ENCODE measurements at regions not wholly inside any gene's neighbourhood (a gene's known extent, or its start where the extent isn't known, plus 50 kb on each side); places are given as distances from the start of the nearest gene placed in this dataset.
"Not testable (repeated sequence)": the region's sequence is repeated elsewhere in the genome, so short reads cannot be mapped to it uniquely, and the experiment has no call there.

DNA sequence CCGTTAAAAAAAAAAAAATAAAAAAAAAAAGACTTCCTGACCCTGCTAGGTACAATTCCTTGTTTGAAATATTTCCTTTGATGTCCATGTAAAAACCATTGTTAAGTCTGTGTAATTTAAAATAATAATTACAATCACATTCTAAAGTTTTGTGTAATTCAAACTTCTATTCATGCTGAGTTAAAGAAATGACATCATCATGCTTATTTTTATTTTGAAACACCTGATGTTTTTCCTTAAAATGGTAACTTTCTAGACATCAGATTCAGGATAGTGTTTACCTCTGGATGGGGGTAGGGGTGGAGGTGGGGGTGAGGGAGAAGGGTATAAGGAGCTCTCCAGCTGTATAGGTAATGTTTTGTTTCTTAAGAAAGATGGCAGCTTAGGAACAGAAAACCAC lies 92.8 kb downstream of the ADCYAP1 start:
- DNase-seq (ENCODE audit: low read depth), result no peak

DNA sequence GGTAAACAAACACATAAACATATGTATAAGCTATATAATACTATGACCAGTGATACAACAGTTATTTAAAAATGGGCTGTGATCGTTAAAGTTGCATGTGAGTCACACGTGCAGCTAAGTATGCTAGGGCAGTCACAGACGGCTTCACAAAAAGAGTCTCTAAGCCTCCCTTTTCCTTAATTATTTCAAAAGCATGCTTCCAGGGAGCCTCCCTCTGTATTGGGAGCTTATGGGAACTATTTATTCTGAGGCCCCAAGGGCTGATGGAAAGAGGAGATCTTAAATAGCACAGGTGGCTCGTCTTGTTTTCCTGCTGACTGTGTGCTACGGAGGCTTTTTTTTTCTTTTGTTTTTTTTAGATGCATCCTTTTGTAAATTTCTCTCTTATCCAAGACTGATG lies 94.3 kb downstream of the ADCYAP1 start:
- no peak for DNase-seq (ENCODE audit: low read depth)

DNA sequence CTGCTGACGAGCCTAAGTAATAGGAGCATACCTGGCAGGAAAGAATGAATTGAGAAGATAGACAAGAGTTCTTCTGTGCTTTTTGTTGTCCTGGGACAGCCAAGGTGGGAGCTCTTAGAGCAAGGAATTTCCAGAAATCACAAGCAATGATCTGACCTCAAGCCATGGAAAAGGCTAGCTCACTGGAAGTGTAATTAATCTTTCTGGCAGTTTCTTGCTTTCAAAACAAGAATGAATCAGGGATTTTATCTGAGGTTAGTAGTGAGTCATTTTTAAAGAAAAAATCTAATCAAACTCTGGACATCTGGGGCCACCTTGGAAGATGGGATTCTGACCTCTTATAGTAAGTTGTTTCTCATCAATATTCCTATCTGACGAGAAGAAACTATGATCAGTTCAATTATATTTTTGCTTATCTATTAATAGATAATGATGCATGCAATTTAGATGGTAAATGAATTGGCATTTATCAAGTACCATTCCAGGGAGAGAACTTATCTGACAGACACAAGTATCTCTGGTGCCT lies 98.0 kb downstream of the ADCYAP1 start:
- no peak for DNase-seq (ENCODE audit: low read depth)

DNA sequence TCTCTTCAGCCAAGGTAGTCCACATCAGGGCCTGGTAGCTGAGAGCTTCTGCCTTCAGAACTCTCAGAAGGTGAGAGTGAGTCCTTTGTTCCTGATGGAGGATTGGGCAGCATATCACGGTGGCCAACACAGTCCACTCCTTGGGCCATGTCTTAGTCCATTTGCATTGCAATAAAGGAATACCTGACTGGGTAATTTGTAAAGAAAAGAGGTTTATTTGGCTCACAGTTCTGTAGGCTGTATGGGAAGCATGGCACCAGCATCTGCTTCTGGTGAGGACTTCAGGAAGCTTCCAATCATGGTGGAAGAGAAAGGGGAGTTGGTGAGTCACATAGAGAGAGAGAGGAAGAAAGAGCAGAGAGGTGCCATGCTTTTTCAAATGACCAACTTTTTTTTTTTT lies 98.8 kb downstream of the ADCYAP1 start:
- DNase-seq (ENCODE audit: low read depth), result no peak

DNA sequence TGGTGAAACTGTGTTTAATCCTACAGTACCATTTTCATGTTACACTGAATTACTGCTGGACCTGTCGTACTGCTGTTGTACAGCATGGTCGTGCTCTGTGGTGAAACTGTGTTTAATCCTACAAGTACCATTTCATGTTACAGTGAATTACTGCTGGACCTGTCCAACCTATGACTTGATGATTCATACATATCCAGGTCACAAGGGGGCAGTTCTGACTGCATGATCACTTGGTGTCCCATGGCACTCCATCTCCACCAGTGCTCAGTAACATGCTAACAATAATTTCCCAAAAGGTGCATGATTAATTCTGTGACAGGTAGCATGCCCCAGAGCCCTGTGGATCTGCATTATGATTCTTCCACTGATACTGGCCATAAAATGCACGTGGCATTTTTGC lies 101.6 kb downstream of the ADCYAP1 start:
- no peak for DNase-seq (ENCODE audit: low read depth)

DNA sequence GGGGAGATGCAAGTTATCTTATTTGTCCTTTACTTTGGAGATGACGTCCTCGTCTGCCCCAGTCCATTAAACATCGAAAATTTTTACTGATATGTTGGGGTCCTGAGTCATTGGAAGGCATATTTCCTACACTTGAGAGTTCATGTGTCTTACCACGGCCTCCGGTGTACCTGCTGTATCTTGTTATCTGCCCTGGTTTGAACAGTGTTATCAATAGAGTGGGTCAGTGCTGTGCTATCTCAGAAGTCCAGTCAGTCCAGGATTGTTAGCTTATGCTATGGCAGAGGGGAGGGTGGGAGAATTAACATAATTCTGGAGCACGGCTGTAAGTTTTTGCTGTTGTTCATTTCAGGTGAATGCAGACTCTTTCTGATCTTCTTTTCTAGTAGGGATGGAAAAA lies 102.3 kb downstream of the ADCYAP1 start:
- DNase-seq (ENCODE audit: low read depth), result no peak

DNA sequence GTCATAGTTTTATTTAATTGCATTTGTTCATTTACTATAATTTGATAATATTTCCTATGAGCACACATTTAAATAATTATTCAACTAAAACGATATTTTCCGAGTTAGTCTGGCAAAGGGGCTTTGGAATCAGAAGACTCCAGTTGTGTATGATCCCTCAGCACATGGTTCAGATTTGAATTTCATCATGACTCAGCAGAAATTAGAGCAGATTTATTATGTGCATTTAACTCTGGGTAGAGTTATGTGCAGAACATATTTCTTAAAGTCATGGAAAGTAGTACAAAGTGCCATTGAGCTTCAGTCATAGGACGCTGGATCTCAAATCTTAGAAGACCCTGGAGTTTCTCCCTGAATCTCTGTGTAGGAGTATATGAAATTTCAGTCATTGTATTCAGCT lies 106.7 kb downstream of the ADCYAP1 start:
- DNase-seq (ENCODE audit: low read depth), result no peak

DNA sequence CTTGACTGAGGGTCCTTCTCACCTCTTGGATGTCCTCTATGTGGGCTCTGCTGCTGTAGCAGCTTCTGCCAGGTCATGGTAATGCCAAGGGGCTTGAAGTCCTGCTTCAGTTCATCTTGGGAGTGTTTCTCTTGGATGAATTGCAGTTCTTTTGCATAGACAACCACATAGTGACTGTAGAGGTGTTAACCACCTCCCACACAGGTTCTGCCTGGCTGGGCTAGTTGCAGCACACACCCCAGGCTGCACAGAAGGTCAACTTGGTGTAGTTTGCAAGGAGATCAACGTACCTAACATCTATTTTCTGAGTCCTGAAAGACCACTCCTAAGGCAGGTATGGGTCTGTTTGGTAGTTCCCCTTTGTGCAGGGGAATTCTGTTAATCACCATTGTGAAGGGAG lies 108.1 kb downstream of the ADCYAP1 start:
- no peak for DNase-seq (ENCODE audit: low read depth)

DNA sequence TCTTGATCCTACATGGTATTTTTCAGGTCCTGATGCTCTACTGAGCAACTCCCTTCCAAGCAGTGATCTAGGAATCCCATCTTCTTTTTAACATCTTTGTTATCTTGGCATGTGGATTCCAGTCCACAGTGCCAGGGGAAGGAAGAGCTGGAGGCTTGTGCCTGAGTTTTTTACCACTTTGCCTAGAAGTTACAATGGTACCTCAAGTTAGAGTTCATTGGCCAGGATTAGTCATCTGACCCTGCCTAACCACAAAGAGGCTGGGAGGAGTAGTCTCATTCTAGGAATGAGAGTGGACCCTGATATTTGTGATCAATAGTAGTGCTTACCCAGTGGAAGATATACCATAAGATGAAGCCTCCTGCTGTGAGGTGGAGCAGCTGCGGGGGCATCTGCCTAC lies 109.3 kb downstream of the ADCYAP1 start:
- no peak for DNase-seq (ENCODE audit: low read depth)

DNA sequence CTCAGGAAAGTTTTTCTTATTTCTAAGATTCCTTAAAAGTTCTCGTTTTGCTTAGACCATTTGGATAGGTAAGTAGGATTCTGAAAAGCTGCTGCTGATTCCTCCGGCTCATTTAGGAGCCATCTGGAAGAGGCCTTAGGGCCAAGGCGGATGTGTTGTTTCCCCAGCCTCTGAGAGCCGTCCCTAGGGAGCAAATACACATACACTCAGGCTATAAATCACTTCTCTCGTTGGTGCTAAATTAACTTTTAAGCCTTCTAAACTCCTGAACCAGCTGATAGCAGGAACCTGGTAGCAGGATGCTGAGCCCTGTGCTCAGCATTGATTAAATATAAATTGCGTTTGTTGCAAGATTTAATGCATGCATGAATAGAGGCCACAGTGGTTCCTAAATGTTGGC lies 109.8 kb downstream of the ADCYAP1 start:
- no peak for DNase-seq (ENCODE audit: low read depth)

DNA sequence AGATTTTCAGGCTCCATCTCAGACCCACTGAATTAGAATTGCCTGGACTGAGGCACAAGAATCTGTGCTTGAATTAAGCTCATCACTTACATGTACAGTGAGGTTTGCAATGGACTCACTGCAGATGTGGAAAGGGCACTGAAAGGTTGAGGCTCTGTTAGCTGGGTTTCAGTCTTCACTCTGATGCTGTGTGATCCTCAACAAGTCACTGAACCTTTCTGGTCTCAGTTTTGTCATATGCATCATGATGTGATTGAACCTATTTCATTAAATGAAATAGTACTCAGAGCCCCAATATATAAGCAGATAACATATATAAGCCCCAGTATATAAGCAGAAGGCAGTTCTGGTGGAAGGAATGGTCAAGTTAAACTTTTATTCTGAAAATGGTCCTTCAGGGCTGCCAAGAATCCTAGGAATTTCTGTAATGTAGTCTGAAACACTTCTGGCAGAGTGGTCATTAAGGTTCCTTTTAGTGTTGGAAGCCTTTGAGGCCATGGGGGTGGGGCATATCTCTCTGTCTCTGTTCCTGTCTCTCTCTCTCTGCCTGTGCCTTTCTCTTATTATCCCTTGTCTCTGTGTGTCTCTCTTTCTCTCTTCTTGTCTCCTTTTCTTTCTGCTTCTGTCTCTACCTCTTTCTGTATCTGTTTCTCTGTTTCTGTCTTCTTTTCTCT lies 110.4 kb downstream of the ADCYAP1 start:
- no peak for DNase-seq (ENCODE audit: low read depth)

DNA sequence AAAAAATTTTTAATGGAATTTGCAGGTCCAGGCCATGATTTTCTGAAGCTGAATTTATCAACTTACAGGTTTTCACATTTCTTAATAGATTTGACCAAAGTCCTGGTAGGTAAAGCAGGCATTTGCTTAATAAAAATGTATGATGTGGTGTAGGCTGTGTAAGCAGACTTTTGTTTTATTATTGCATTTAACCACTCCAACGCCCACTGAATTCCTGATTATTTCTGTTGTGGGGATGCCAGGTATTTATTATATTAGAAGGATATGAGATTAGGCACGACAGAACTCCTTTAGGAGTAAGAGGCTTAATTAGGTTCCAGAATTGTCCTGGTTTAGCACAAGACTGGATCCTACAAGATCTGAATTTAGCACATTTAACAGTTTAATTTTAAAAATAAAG lies 111.1 kb downstream of the ADCYAP1 start:
- no peak for DNase-seq (ENCODE audit: low read depth)

DNA sequence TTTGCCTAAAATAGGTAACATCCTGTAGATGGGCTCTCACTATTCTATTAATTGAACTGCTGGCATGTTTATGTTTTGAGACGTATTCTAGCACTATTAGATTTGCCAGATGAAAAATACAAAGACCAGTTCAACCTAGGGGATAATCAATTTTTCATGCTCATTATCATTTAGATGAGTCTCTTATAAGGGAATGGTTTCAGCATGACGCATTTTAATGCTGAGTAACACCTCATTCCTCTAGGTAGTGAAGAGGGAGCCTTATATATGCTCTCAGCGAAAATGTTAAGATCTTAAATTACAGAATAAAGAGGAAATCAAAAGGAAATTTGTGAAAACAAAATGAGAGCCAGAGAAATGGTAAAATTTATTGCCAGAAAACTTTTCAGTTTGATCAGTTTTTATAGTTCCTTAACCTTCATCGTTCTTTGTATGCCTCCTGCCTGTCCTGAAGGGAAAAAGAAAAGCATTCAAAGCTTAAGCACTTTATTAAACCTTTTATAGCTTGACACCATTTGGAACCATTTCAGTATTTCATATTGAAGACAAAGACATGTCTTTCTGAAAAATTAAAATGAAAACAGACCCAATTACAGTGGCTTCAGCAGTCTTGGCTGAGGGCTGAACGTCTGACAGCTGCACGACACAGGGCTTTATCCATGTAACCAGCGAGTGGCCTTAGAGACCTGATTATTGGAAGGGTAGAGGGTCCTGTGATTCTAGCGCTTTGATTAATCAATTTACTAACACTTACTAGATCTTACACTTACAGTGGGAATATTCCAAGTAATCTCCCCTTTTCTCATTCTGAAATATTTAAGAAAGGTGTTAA lies 112.8 kb downstream of the ADCYAP1 start:
- no peak for DNase-seq (ENCODE audit: low read depth)

DNA sequence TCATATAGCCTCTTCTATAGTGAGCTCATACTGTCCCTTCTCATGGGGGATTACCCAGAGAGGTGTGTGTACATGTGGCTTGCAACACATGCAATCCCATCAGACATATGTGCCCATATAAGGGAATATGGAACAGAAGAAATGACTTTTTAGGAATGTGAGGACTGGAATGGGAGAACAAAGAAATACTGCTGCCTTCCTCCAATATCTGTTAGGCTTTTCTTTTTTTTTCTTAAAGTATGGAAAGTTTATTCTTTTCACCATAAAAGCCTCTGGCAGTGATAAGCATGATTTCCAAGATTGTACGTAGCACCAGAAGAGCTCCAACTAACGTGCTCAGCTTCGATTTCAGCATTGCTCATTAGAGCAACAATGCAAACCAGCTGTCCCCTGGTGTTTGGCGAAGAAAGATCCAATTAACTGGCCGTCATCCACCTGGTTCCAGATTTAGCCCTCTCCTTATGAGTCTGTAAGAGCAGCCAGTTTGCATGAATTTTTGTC lies 113.6 kb downstream of the ADCYAP1 start:
- DNase-seq (ENCODE audit: low read depth), result no peak

DNA sequence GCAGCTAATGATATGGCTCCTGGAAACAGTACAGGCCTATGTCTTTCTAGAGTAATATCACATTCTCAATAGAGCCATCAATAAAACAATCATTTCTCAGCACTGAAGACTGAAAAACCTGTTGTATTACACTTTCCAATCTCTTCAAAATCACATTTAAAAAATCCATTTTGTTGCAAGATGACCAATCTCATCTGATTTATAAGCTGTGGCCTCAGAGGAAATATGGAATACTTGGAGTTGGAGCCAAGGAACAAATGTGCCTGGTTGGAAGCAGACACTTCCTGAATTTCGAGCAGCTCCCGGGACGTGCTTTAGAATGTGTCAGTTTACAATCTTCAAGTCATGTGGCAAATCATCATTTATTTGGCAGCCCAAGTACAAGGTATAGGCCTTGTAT lies 114.5 kb downstream of the ADCYAP1 start:
- DNase-seq (ENCODE audit: low read depth), result no peak

DNA sequence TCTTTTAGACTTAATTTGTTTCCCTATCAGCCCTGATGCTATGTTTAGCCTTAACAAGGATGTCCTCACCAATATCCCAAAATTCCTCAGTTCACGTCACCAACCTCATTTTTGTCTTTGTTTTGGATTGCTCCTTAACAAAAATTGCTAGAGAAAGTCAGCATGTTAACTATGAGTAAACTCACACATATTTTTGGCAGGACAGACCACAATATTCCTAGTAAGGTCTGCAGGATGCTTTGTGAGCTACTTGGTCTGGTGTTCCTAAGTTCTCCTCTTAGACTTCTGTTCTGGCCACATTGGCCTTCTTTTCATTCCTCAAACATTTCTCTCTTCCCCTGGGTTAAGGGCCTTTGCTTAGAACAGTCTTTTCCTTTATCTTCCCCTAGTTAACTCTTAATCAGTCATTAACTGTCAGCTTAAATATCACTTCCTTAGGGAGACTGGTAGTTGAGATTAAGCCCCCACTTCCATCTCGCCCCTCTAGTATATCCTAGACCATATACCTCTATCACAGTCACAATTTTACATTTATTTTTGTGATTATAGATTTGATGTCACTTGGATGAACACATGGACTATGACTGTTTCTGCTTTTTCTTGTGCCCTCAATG lies 116.2 kb downstream of the ADCYAP1 start:
- DNase-seq (ENCODE audit: low read depth), result no peak

DNA sequence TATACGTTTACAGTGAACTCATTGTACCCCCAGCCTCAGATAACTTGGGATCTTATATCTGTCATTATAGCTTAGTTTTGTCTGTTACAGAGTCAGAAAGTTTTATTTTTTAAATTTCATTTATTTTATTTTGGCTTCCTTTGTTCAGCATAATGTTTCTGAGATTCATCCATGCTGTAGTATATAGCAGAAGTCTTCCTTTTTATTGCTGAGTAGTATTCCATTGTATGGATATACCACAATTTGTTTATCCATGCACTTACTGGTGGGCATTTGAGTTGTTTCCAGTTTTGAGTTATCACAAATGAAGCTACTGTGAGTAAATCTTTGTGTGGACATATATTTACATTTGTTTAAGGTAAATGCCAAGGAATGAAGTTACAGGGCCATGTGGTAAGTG lies 122.3 kb downstream of the ADCYAP1 start:
- DNase-seq (ENCODE audit: low read depth), result no peak

DNA sequence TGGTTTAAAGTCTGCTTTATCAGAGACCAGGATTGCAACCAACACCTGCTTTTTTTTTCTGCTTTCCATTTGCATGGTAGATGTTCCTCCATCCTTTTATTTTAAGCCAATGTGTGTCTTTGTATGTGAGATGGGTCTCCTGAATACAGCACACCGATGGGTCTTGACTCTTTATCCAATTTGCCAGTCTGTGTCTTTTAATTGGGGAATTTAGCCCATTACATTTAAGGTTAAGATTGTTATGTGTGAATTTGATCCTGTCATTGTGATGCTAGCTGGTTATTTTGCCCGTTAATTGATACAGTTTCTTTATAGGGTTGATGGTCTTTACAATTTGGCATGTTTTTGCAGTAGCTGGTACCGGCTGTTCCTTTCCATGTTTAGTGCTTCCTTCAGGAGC lies 128.4 kb downstream of the ADCYAP1 start:
- not testable (repeated sequence) for DNase-seq (ENCODE audit: low read depth)

DNA sequence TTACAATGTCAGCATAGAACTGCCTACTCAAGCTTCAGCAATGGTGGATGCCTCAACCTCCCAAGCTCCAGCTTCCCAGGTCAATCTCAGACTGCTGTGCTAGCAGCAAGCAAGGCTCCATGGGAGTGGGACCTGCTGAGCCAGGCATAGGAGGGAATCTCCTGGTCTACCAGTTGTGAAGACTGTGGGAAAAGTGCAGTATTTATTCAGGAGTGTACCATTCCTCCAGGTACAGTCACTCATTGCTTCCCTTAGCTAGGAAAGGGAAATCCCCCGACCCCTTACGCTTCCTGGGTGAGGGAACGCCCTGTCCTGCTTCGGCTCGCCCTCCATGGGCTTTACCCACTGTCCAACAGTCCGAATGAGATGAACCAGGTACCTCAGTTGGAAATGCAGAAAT lies 130.3 kb downstream of the ADCYAP1 start:
- no peak for DNase-seq (ENCODE audit: low read depth)

DNA sequence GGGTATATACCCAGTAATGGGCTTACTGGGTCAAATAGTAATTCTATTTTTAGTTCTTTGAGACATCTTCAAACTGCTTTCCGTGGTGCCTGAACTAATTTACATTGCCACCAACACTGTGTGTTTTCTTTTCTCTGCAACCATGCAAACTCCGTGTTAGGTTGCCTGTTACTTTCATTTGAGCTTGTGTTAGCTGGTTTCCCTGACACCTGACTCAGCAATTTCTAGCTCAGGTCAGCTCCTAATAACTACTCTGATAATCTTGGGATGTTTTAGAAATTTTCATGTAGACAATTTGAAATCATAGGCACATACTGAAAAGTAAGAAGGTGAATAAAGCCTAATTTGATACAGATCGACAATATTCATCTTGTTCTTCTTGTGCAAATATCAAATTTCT lies 132.3 kb downstream of the ADCYAP1 start:
- no peak for DNase-seq (ENCODE audit: low read depth)

DNA sequence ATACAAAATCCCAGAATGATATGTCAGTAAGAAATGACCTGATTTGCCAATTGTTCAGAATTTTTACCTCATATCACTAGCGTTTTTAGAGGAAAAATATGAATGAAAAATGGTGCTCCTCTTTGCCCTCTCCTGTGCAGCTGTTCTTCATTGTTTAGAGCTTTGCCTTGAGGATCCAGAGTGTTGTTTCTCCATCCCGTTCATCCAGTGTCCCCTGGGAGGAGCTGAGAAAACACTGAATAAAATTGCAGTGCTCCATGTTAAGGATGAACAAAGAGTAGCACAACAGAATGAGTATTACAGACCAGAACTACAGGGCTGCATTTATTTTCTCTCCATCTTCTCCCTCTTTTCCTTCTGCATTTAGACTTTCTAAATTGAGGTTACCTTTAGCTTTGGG lies 133.1 kb downstream of the ADCYAP1 start:
- no peak for DNase-seq (ENCODE audit: low read depth)

DNA sequence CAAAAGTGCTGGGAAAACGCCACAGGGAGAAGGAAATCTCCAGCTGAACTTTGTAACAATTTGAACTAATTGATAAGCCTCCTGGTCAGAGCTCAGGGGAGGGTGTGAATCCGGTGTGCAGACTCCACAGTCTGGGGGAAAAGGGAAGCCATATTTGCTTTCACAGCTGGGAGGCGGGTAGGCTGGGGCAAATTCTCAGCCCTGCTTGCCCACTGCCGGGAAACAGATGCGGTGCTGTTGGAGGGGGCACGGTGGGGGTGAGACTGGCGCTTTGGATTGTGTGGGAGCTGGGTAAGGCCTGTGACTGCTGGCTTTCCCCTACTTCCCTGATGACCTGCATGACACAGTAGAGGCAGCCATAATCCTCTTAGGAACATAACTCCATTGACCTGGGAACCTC lies 134.8 kb downstream of the ADCYAP1 start:
- DNase-seq (ENCODE audit: low read depth), result no peak

DNA sequence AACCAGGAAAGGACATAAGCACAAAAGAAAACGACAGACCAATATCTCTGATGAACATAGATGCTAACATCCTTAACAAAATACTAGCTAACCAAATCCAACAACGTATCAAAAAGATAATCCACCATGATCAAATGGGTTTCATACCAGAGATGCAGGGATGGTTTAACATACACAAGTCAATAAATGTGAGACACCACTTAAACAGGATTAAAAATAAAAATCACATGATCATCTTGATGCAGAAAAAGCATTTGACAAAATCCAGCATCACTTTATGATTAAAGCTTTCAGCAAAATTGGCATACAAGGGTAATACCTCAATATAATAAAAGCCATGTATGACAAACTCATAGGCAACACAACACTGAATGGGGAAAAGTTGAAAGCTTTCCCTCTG lies 138.4 kb downstream of the ADCYAP1 start:
- DNase-seq (ENCODE audit: low read depth), result not testable (repeated sequence)

Data from activated T-helper 1 cell treated with Interleukin-2 at 50 U/mL for 16 hours (primary cell).